GM12878 (cell line): ENCODE measurements at regions not wholly inside any gene's neighbourhood (a gene's known extent, or its start where the extent isn't known, plus 50 kb on each side); places are given as distances from the start of the nearest gene placed in this dataset.

Experiments
- ATAC-seq: fragments of 200-7000 bp; cut with Tn5 transposase; 3 replicates; pipeline ENCODE4 v1.9.1; 2020; ENCODE audit warnings: mild to moderate bottlenecking, moderate library complexity
- BruUV-seq: library from RNA; stranded (reverse); fragments of 400-500 nt; replicated peaks from 2 replicates; lab custom pipeline; 2021; lab: Mats Ljungman, UMichigan
- CTCF ChIA-PET: fragments of 300-600 bp; sonication (Branson Sonifier 250); formaldehyde crosslinking; extraction: SDS; loops from one replicate; lab custom pipeline; 2021; ENCODE audit warnings: inconsistent platforms; lab: Yijun Ruan, JAX
- POLR2A ChIA-PET: fragments of 350-600 bp; formaldehyde crosslinking; extraction: SDS; loops from one replicate; lab custom pipeline; 2021; ENCODE audit warnings: inconsistent platforms; lab: Charles Lee
- RAD21 ChIA-PET: fragments of 300-600 bp; sonication (Branson Sonifier 250); formaldehyde crosslinking; loops from one replicate; lab custom pipeline; 2023; ENCODE audit warnings: antibody characterized with exemption; ENCODE audit not compliant: unreplicated experiment; lab: Charles Lee
- SMC1A ChIA-PET: fragments of 300-600 bp; sonication (Branson Sonifier 250); formaldehyde crosslinking; loops from one replicate; lab custom pipeline; 2023; ENCODE audit not compliant: unreplicated experiment, uncharacterized antibody; lab: Charles Lee
- DNase-seq: peaks from one replicate; pipeline ENCODE4 v3.0.0-alpha.2; 2011; ENCODE audit warnings: low read depth, low spot score
- FAIRE-seq: peaks from 3 replicates; lab custom pipeline; 2011; peaks lifted over from hg19 to GRCh38; lab: Jason Lieb, UNC
- H2AFZ ChIP-seq: 2 replicates; pipeline ENCODE4 v1.6.0; 2011; ENCODE audit warnings: low read depth, low read length, control low read depth; ENCODE audit not compliant: control insufficient read depth
- H3K27ac ChIP-seq: 2 replicates; pipeline ENCODE4 v1.5.1; 2011; ENCODE audit warnings: control low read depth; ENCODE audit not compliant: control insufficient read depth, insufficient read depth
- H3K27me3 ChIP-seq, 2 experiments: replicated peaks in 1 of 2; 2 replicates each; pipeline versions ENCODE4 v1.6.0 to v1.6.1; 2011; ENCODE audit warnings: low read length in 1 of 2; ENCODE audit not compliant: control insufficient read depth in 2 of 2, insufficient read depth in 2 of 2
- H3K36me3 ChIP-seq, 2 experiments: 2 replicates each; pipeline ENCODE4 v1.5.1; 2011; ENCODE audit warnings: low read length in 1 of 2; ENCODE audit not compliant: control insufficient read depth in 2 of 2, insufficient read depth in 2 of 2
- H3K4me1 ChIP-seq: 2 replicates; pipeline ENCODE4 v1.6.1; 2011; ENCODE audit warnings: mild to moderate bottlenecking, low read length, moderate library complexity, mixed read lengths; ENCODE audit not compliant: control insufficient read depth, insufficient read depth
- H3K4me2 ChIP-seq: 2 replicates; pipeline ENCODE4 v1.6.0; 2011; ENCODE audit warnings: control low read depth; ENCODE audit not compliant: control insufficient read depth, insufficient read depth
- H3K4me3 ChIP-seq: fragments of 200-600 bp; sonication (generic); 2 replicates; pipeline ENCODE4 v1.5.1; 2016
- H3K79me2 ChIP-seq: 2 replicates; pipeline ENCODE4 v1.6.0; 2011; ENCODE audit warnings: low read length; ENCODE audit not compliant: control insufficient read depth, insufficient read depth
- H3K9ac ChIP-seq: 2 replicates; pipeline ENCODE4 v1.8.0; 2011; ENCODE audit warnings: low read length, control low read depth, mixed read lengths; ENCODE audit not compliant: control insufficient read depth, insufficient read depth
- H3K9me3 ChIP-seq: replicated peaks from 3 replicates; pipeline ENCODE4 v1.5.1; 2011; ENCODE audit warnings: mild to moderate bottlenecking, low read length; ENCODE audit not compliant: control insufficient read depth, insufficient read depth
- H4K20me1 ChIP-seq: 2 replicates; pipeline ENCODE4 v1.6.0; 2011; ENCODE audit not compliant: control insufficient read depth, insufficient read depth
- ATF7 ChIP-seq: fragments of 450-650 bp; IDR thresholded peaks from 2 replicates; pipeline ENCODE4 v1.6.1; 2016; ENCODE audit warnings: low read depth, mild to moderate bottlenecking
- ETV6 ChIP-seq, 2 experiments: fragments of 450-650 bp in 1 of 2; IDR thresholded peaks in 1 of 2; conservative IDR thresholded peaks in 1 of 2; 2 replicates each; pipeline ENCODE4 v1.6.1; 2014; ENCODE audit warnings: antibody characterized with exemption in 1 of 2, borderline replicate concordance in 1 of 2, low read depth in 1 of 2, mild to moderate bottlenecking in 1 of 2, moderate library complexity in 1 of 2
- GABPA ChIP-seq: IDR thresholded peaks from 2 replicates; pipeline ENCODE4 v1.6.1; 2014; ENCODE audit warnings: antibody characterized with exemption, low read depth, mild to moderate bottlenecking, inconsistent platforms
- IKZF1 ChIP-seq: fragments of 450-650 bp; conservative IDR thresholded peaks from 2 replicates; pipeline ENCODE4 v1.6.1; 2017; ENCODE audit warnings: antibody characterized with exemption, mild to moderate bottlenecking
- JUND ChIP-seq: IDR thresholded peaks from 2 replicates; pipeline ENCODE4 v1.6.1; 2012; ENCODE audit warnings: low read depth, mild to moderate bottlenecking, low read length, improper control_type of control experiment, moderate library complexity
- MXI1 ChIP-seq: fragments of 150-350 bp; IDR thresholded peaks from 2 replicates; pipeline ENCODE4 v1.6.1; 2011; ENCODE audit warnings: low read depth, mild to moderate bottlenecking, inconsistent platforms, low read length, improper control_type of control experiment
- POLR2AphosphoS2 ChIP-seq: IDR thresholded peaks from 2 replicates; pipeline ENCODE4 v1.6.1; 2011; ENCODE audit warnings: low read depth, mild to moderate bottlenecking, low read length, improper control_type of control experiment, moderate library complexity
- RAD21 ChIP-seq: IDR thresholded peaks from 2 replicates; pipeline ENCODE4 v1.6.1; 2011; ENCODE audit warnings: mild to moderate bottlenecking, low read depth, low read length, moderate library complexity; ENCODE audit not compliant: insufficient read depth
- RELA ChIP-seq: fragments of 450-650 bp; IDR thresholded peaks from 2 replicates; pipeline ENCODE4 v1.8.0; 2014; ENCODE audit warnings: borderline replicate concordance; ENCODE audit not compliant: partially characterized antibody
- RUNX3 ChIP-seq: IDR thresholded peaks from 2 replicates; pipeline ENCODE4 v1.6.1; 2012; ENCODE audit warnings: low read length, inconsistent platforms
- SRF ChIP-seq, 2 experiments: IDR thresholded peaks; 2 replicates each; pipeline ENCODE4 v1.6.1; 2011; ENCODE audit warnings: low read depth in 2 of 2, low read length in 2 of 2, mild to moderate bottlenecking in 1 of 2, moderate library complexity in 1 of 2
- SUZ12 ChIP-seq: fragments of 200-600 bp; sonication (generic); IDR thresholded peaks from one replicate; pipeline ENCODE4 v1.6.1; 2018; ENCODE audit warnings: antibody characterized with exemption, mild to moderate bottlenecking; ENCODE audit not compliant: unreplicated experiment
- TAF1 ChIP-seq: IDR thresholded peaks from 2 replicates; pipeline ENCODE4 v1.6.1; 2011; ENCODE audit warnings: mild to moderate bottlenecking, low read depth, low read length, borderline replicate concordance
- TARDBP ChIP-seq: IDR thresholded peaks from 2 replicates; pipeline ENCODE4 v1.6.1; 2016; ENCODE audit warnings: borderline replicate concordance
- TCF12 ChIP-seq: IDR thresholded peaks from 2 replicates; pipeline ENCODE4 v1.6.1; 2011; ENCODE audit warnings: low read depth, mild to moderate bottlenecking, low read length
- TCF3 ChIP-seq: IDR thresholded peaks from 2 replicates; pipeline ENCODE4 v1.6.1; 2012; ENCODE audit warnings: low read depth, mild to moderate bottlenecking, low read length, borderline replicate concordance; ENCODE audit not compliant: insufficient read depth
- WRNIP1 ChIP-seq: IDR thresholded peaks from 2 replicates; pipeline ENCODE4 v1.6.1; 2011; ENCODE audit warnings: low read depth, low read length, improper control_type of control experiment, borderline replicate concordance
- ZNF622 ChIP-seq: fragments of 450-650 bp; IDR thresholded peaks from 2 replicates; pipeline ENCODE4 v1.6.1; 2017; ENCODE audit warnings: mild to moderate bottlenecking, inconsistent platforms
- WGBS: methylation state at CpG from one replicate; pipeline ENCODE4 v1.1.6; 2016; ENCODE audit warnings: low lambda C conversion rate; ENCODE audit not compliant: insufficient replicate concordance, insufficient coverage; ENCODE audit errors: missing lambda C conversion rate; 5-methylcytosine and 5-hydroxymethylcytosine counted together
- in situ Hi-C: fragments of 300-500 bp; cut with MboI; formaldehyde crosslinking; loops from 9 replicates; pipeline ENCODE4 v1.14.3; 2018; ENCODE audit warnings: mixed read lengths
- intact Hi-C: fragments of 100-400 bp; cut with micrococcal nuclease; formaldehyde crosslinking; loops from one replicate; pipeline ENCODE4 v1.14.2; 2022; ENCODE audit not compliant: unreplicated experiment
- TF ChIP-seq, protein P1 (sequence below): IDR thresholded peaks from 2 replicates; pipeline ENCODE4 v1.6.1; 2011; ENCODE audit warnings: low read depth, mild to moderate bottlenecking, low read length, moderate library complexity, borderline replicate concordance; ENCODE audit errors: extremely low read depth
- TF ChIP-seq, protein P2 (sequence below): IDR thresholded peaks from 2 replicates; pipeline ENCODE4 v1.6.1; 2012; ENCODE audit warnings: improper control_type of control experiment, low read depth, low read length; ENCODE audit not compliant: insufficient replicate concordance

DNA sequence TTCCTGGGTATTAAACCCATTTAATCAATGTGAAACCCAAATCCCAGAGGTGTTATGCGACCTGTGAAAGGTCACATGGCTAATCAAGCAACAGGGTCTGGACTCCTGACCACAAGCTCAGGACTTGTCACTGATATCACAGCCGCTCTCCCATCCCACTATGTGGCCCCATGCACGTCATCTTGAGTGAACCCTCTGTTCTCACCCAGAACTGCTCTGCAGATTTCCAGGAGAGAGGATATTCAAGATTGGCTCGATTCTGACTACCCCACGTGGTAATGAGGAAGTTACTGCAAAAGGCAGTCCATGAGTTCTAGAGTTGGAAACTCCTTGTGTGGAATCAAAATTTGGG, 173.5 kb upstream of the ETV3 start:
- H3K4me3 ChIP-seq: no peak overlapping the region
- no peak for FAIRE-seq
- CTCF ChIA-PET: interaction anchor here (0.8 to 2.7 kb wide), 14 partner anchors 14 to 194 kb away, joined by 3 to 15 read pairs (median 4); no protein-coding TSS in a partner anchor
- no peak for ATAC-seq
- BruUV-seq: no TSS peak
- H3K9ac ChIP-seq: no peak overlapping the region
- no peaks in the 10 kb centered on the region for H4K20me1 ChIP-seq
- peaks cover 14% of the 10 kb centered on the region for H3K4me1 ChIP-seq
- no peak for DNase-seq
- RAD21 ChIA-PET: interaction anchor here (1.2 to 1.6 kb wide), 4 partner anchors 59 to 194 kb away, joined by 3 to 6 read pairs (median 4); no protein-coding TSS in a partner anchor
- H3K9me3 ChIP-seq: no peaks in the 10 kb centered on the region; the same call in 2 of the 3 replicates
- intact Hi-C loops: loop anchor here (1.0 to 5.0 kb wide), 2 partner anchors 166 to 179 kb away; no protein-coding TSS in a partner anchor
- no peaks in the 10 kb centered on the region; a peak in 2 of 4 replicates for H3K27me3 ChIP-seq
- no peak overlapping the region for H3K4me2 ChIP-seq
- H3K27ac ChIP-seq: no peak overlapping the region
- 4% methylated on average over 5 of the region's 5 CpGs for WGBS
- in situ Hi-C loops: no loop called here
- no peak overlapping the region for H2AFZ ChIP-seq
- no peaks in the 10 kb centered on the region for H3K79me2 ChIP-seq
- TF ChIP-seq JUND: no peak
- TF ChIP-seq ZNF622: no peak
- no peak for TF ChIP-seq TAF1
- TF ChIP-seq RUNX3: no peak
- TF ChIP-seq SUZ12: no peak
- TF ChIP-seq SRF (IDR thresholded peaks at IDR 0.05; ENCODE audit: low read depth in 2 of 2, low read length in 2 of 2): no peak
- no peak for TF ChIP-seq ATF7
- TF ChIP-seq, protein P1, sequence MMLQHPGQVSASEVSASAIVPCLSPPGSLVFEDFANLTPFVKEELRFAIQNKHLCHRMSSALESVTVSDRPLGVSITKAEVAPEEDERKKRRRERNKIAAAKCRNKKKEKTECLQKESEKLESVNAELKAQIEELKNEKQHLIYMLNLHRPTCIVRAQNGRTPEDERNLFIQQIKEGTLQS: no peak
- no peak for TF ChIP-seq TARDBP
- no peak for TF ChIP-seq GABPA
- TF ChIP-seq RELA: no peak
- TF ChIP-seq IKZF1: no peak
- TF ChIP-seq WRNIP1: no peak
- no peak for TF ChIP-seq ETV6 (conservative IDR thresholded peaks at IDR 0.05 in 1 of 2, IDR thresholded peaks at IDR 0.05 in 1 of 2; ENCODE audit: borderline replicate concordance in 1 of 2, low read depth in 1 of 2)
- no peak for TF ChIP-seq TCF3
- TF ChIP-seq POLR2AphosphoS2: no peak
- TF ChIP-seq TCF12: no peak
- TF ChIP-seq MXI1: no peak
- TF ChIP-seq, protein P2, sequence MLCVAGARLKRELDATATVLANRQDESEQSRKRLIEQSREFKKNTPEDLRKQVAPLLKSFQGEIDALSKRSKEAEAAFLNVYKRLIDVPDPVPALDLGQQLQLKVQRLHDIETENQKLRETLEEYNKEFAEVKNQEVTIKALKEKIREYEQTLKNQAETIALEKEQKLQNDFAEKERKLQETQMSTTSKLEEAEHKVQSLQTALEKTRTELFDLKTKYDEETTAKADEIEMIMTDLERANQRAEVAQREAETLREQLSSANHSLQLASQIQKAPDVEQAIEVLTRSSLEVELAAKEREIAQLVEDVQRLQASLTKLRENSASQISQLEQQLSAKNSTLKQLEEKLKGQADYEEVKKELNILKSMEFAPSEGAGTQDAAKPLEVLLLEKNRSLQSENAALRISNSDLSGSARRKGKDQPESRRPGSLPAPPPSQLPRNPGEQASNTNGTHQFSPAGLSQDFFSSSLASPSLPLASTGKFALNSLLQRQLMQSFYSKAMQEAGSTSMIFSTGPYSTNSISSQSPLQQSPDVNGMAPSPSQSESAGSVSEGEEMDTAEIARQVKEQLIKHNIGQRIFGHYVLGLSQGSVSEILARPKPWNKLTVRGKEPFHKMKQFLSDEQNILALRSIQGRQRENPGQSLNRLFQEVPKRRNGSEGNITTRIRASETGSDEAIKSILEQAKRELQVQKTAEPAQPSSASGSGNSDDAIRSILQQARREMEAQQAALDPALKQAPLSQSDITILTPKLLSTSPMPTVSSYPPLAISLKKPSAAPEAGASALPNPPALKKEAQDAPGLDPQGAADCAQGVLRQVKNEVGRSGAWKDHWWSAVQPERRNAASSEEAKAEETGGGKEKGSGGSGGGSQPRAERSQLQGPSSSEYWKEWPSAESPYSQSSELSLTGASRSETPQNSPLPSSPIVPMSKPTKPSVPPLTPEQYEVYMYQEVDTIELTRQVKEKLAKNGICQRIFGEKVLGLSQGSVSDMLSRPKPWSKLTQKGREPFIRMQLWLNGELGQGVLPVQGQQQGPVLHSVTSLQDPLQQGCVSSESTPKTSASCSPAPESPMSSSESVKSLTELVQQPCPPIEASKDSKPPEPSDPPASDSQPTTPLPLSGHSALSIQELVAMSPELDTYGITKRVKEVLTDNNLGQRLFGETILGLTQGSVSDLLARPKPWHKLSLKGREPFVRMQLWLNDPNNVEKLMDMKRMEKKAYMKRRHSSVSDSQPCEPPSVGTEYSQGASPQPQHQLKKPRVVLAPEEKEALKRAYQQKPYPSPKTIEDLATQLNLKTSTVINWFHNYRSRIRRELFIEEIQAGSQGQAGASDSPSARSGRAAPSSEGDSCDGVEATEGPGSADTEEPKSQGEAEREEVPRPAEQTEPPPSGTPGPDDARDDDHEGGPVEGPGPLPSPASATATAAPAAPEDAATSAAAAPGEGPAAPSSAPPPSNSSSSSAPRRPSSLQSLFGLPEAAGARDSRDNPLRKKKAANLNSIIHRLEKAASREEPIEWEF: no peak
- TF ChIP-seq RAD21: no peak
- SMC1A ChIA-PET: interaction anchor here (1.4 to 4.0 kb wide), 5 partner anchors 21 to 184 kb away, joined by 3 to 14 read pairs (median 4); no protein-coding TSS in a partner anchor
- POLR2A ChIA-PET: no interaction called here
- no peaks in the 10 kb centered on the region for H3K36me3 ChIP-seq
